ENCODE measurements at regions not wholly inside any gene's neighbourhood (a gene's known extent, or its start where the extent isn't known, plus 50 kb on each side); places are given as distances from the start of the nearest gene placed in this dataset.

DNA sequence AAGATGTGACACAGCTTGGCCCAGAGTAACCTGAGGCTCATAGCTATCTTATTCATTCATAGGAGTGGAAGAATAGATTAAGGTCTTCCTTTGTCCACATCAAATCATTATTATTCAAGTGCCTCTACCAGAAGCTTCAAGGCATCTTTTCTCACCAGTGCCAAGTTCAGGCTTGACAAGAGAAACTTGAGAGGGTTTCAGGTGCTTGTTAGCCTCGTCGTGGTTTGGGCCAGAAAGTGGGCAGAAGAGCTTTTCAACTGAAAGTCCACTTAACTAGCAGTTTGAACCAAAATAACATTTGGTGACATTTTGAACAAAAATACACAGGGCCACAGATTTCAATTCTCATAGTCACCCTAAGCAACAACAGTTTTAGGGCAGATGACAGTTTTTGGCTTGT is 1184.2 kb downstream of the FLRT2 start:
- Histone ChIP-seq H3K4me1 (ENCODE audit: control extremely low read depth in 1 of 4, control insufficient read depth in 4 of 4, insufficient read depth in 4 of 4, low read length in 3 of 4) (peaks cover 0 to 5% (median 0%) of the 10 kb centered on the region in 4 experiments), H3K36me3 (ENCODE audit: control insufficient read depth in 4 of 4, insufficient read depth in 4 of 4, low read length in 3 of 4) (no peaks in the 10 kb centered on the region), H3K27me3 (replicated peaks in 2 of 5; ENCODE audit: control insufficient read depth in 4 of 5, insufficient read depth in 5 of 5, low read length in 4 of 5) (no peaks in the 10 kb centered on the region), H3K27ac (ENCODE audit: insufficient read depth in 1 of 2, low read depth in 1 of 2, low read length in 2 of 2, poor library complexity in 1 of 2, severe bottlenecking in 2 of 2) (no peak overlapping the region), H3K9me3 (ENCODE audit: control extremely low read depth in 1 of 5, control insufficient read depth in 4 of 5, insufficient read depth in 2 of 5, low read depth in 1 of 5, low read length in 4 of 5) (no peaks in the 10 kb centered on the region), H3K4me3 (ENCODE audit: control insufficient read depth in 1 of 7, extremely low read depth in 1 of 7, insufficient read depth in 4 of 7, low read depth in 2 of 7, low read length in 6 of 7) (no peak overlapping the region)
- 88% methylated on average over 2 of the region's 2 CpGs for WGBS (ENCODE audit: insufficient coverage)
- no peak for DNase-seq
- ChIA-PET CTCF (no interaction called here), POLR2A (no interaction called here)

- no peak overlapping the region for H3K4me3 ChIP-seq (ENCODE audit: control insufficient read depth in 1 of 7, extremely low read depth in 1 of 7, insufficient read depth in 4 of 7, low read depth in 2 of 7, low read length in 6 of 7)
- no peak overlapping the region for H3K27ac ChIP-seq (ENCODE audit: insufficient read depth in 1 of 2, low read depth in 1 of 2, low read length in 2 of 2, poor library complexity in 1 of 2, severe bottlenecking in 2 of 2)
- H3K36me3 ChIP-seq (ENCODE audit: control insufficient read depth in 4 of 4, insufficient read depth in 4 of 4, low read length in 3 of 4), result no peaks in the 10 kb centered on the region
- CTCF ChIA-PET, result no interaction called here
- WGBS (ENCODE audit: insufficient coverage), result 44% methylated on average over 4 of the region's 4 CpGs
- H3K27me3 ChIP-seq (replicated peaks in 2 of 5; ENCODE audit: control insufficient read depth in 4 of 5, insufficient read depth in 5 of 5, low read length in 4 of 5), result no peaks in the 10 kb centered on the region
- DNase-seq, result peak in 1 of 3 donors; percentile 15
- H3K4me1 ChIP-seq (ENCODE audit: control extremely low read depth in 1 of 4, control insufficient read depth in 4 of 4, insufficient read depth in 4 of 4, low read length in 3 of 4), result peaks cover 0 to 5% (median 0%) of the 10 kb centered on the region in 4 experiments
- POLR2A ChIA-PET, result no interaction called here
- no peaks in the 10 kb centered on the region for H3K9me3 ChIP-seq (ENCODE audit: control extremely low read depth in 1 of 5, control insufficient read depth in 4 of 5, insufficient read depth in 2 of 5, low read depth in 1 of 5, low read length in 4 of 5)
Measured at GRCh38 chr14:86712727-86713126, 1182.8 kb downstream of the FLRT2 start.

DNA sequence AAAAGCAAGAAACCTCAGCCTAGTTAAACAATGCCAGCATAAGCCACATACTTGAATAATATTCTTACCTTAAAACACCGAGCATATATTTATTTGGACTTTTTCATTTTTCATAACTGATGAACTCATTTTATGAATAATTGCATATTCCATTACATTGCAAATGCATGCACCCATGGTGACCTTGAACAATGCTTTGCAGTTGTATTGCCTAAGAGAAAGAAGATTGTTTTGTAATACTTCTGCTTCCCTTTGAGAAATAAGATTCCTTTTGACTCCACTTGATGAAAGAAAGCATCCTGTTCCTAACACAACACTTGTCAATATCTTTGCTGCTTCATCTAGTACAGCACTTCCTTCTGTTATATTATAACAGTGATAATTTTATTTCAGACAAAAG is 1182.2 kb downstream of the FLRT2 start:
- Histone ChIP-seq H3K4me1 (ENCODE audit: control extremely low read depth in 1 of 4, control insufficient read depth in 4 of 4, insufficient read depth in 4 of 4, low read length in 3 of 4) (peaks cover 0 to 5% (median 1%) of the 10 kb centered on the region in 4 experiments), H3K9me3 (ENCODE audit: control extremely low read depth in 1 of 5, control insufficient read depth in 4 of 5, insufficient read depth in 2 of 5, low read depth in 1 of 5, low read length in 4 of 5) (no peaks in the 10 kb centered on the region), H3K4me3 (ENCODE audit: control insufficient read depth in 1 of 7, extremely low read depth in 1 of 7, insufficient read depth in 4 of 7, low read depth in 2 of 7, low read length in 6 of 7) (no peak overlapping the region), H3K27me3 (replicated peaks in 2 of 5; ENCODE audit: control insufficient read depth in 4 of 5, insufficient read depth in 5 of 5, low read length in 4 of 5) (no peaks in the 10 kb centered on the region), H3K27ac (ENCODE audit: insufficient read depth in 1 of 2, low read depth in 1 of 2, low read length in 2 of 2, poor library complexity in 1 of 2, severe bottlenecking in 2 of 2) (no peak overlapping the region), H3K36me3 (ENCODE audit: control insufficient read depth in 4 of 4, insufficient read depth in 4 of 4, low read length in 3 of 4) (no peaks in the 10 kb centered on the region)
- DNase-seq, result peak in 1 of 3 donors; percentile 19
- ChIA-PET CTCF (no interaction called here), POLR2A (no interaction called here)
- WGBS (ENCODE audit: insufficient coverage), result no CpG with 5 or more reads among the region's 1 CpG

GRCh38 chr14:86708846-86709339 is 1178.9 kb downstream of the FLRT2 start:
- CTCF ChIA-PET, result no interaction called here
- Histone ChIP-seq H3K4me3 (ENCODE audit: control insufficient read depth in 1 of 7, extremely low read depth in 1 of 7, insufficient read depth in 4 of 7, low read depth in 2 of 7, low read length in 6 of 7) (no peak overlapping the region), H3K36me3 (ENCODE audit: control insufficient read depth in 4 of 4, insufficient read depth in 4 of 4, low read length in 3 of 4) (no peaks in the 10 kb centered on the region), H3K4me1 (ENCODE audit: control extremely low read depth in 1 of 4, control insufficient read depth in 4 of 4, insufficient read depth in 4 of 4, low read length in 3 of 4) (peaks cover 0 to 5% (median 2%) of the 10 kb centered on the region in 4 experiments), H3K27me3 (replicated peaks in 2 of 5; ENCODE audit: control insufficient read depth in 4 of 5, insufficient read depth in 5 of 5, low read length in 4 of 5) (no peaks in the 10 kb centered on the region), H3K27ac (ENCODE audit: insufficient read depth in 1 of 2, low read depth in 1 of 2, low read length in 2 of 2, poor library complexity in 1 of 2, severe bottlenecking in 2 of 2) (no peak overlapping the region), H3K9me3 (ENCODE audit: control extremely low read depth in 1 of 5, control insufficient read depth in 4 of 5, insufficient read depth in 2 of 5, low read depth in 1 of 5, low read length in 4 of 5) (peaks cover 0 to 3% (median 0%) of the 10 kb centered on the region in 5 experiments)
- peak in 1 of 3 donors; percentile 13 for DNase-seq
- POLR2A ChIA-PET, result no interaction called here

GRCh38 chr14:86707071-86707470 is 1177.1 kb downstream of the FLRT2 start:
- Histone ChIP-seq H3K36me3 (ENCODE audit: control insufficient read depth in 4 of 4, insufficient read depth in 4 of 4, low read length in 3 of 4) (no peaks in the 10 kb centered on the region), H3K27ac (ENCODE audit: insufficient read depth in 1 of 2, low read depth in 1 of 2, low read length in 2 of 2, poor library complexity in 1 of 2, severe bottlenecking in 2 of 2) (no peak overlapping the region), H3K4me1 (ENCODE audit: control extremely low read depth in 1 of 4, control insufficient read depth in 4 of 4, insufficient read depth in 4 of 4, low read length in 3 of 4) (peaks cover 0 to 3% (median 2%) of the 10 kb centered on the region in 4 experiments), H3K4me3 (ENCODE audit: control insufficient read depth in 1 of 7, extremely low read depth in 1 of 7, insufficient read depth in 4 of 7, low read depth in 2 of 7, low read length in 6 of 7) (no peak overlapping the region), H3K27me3 (replicated peaks in 2 of 5; ENCODE audit: control insufficient read depth in 4 of 5, insufficient read depth in 5 of 5, low read length in 4 of 5) (no peaks in the 10 kb centered on the region), H3K9me3 (ENCODE audit: control extremely low read depth in 1 of 5, control insufficient read depth in 4 of 5, insufficient read depth in 2 of 5, low read depth in 1 of 5, low read length in 4 of 5) (peaks cover 0 to 3% (median 2%) of the 10 kb centered on the region in 5 experiments)
- DNase-seq, result peak; percentile 9 to 90 (median 46)
- ChIA-PET CTCF (no interaction called here), POLR2A (no interaction called here)

GRCh38 chr14:86683561-86683960 is 1153.6 kb downstream of the FLRT2 start:
- no CpG with 5 or more reads among the region's 1 CpG for WGBS (ENCODE audit: insufficient coverage)
- no peak overlapping the region for H3K4me3 ChIP-seq (ENCODE audit: control insufficient read depth in 1 of 7, extremely low read depth in 1 of 7, insufficient read depth in 4 of 7, low read depth in 2 of 7, low read length in 6 of 7)
- peaks cover 0 to 2% (median 0%) of the 10 kb centered on the region in 5 experiments for H3K9me3 ChIP-seq (ENCODE audit: control extremely low read depth in 1 of 5, control insufficient read depth in 4 of 5, insufficient read depth in 2 of 5, low read depth in 1 of 5, low read length in 4 of 5)
- POLR2A ChIA-PET, result no interaction called here
- no peaks in the 10 kb centered on the region for H3K4me1 ChIP-seq (ENCODE audit: control extremely low read depth in 1 of 4, control insufficient read depth in 4 of 4, insufficient read depth in 4 of 4, low read length in 3 of 4)
- DNase-seq, result no peak
- no peaks in the 10 kb centered on the region for H3K36me3 ChIP-seq (ENCODE audit: control insufficient read depth in 4 of 4, insufficient read depth in 4 of 4, low read length in 3 of 4)
- no peaks in the 10 kb centered on the region for H3K27me3 ChIP-seq (replicated peaks in 2 of 5; ENCODE audit: control insufficient read depth in 4 of 5, insufficient read depth in 5 of 5, low read length in 4 of 5)
- CTCF ChIA-PET, result no interaction called here
- no peak overlapping the region for H3K27ac ChIP-seq (ENCODE audit: insufficient read depth in 1 of 2, low read depth in 1 of 2, low read length in 2 of 2, poor library complexity in 1 of 2, severe bottlenecking in 2 of 2)

GRCh38 chr14:86675059-86675458 is 1145.1 kb downstream of the FLRT2 start:
- H3K27me3 ChIP-seq (replicated peaks in 2 of 5; ENCODE audit: control insufficient read depth in 4 of 5, insufficient read depth in 5 of 5, low read length in 4 of 5), result no peaks in the 10 kb centered on the region
- ChIA-PET CTCF (no interaction called here), POLR2A (no interaction called here)
- WGBS (ENCODE audit: insufficient coverage), result 97% methylated on average over 3 of the region's 3 CpGs
- no peak overlapping the region for H3K27ac ChIP-seq (ENCODE audit: insufficient read depth in 1 of 2, low read depth in 1 of 2, low read length in 2 of 2, poor library complexity in 1 of 2, severe bottlenecking in 2 of 2)
- no peak for DNase-seq
- H3K9me3 ChIP-seq (ENCODE audit: control extremely low read depth in 1 of 5, control insufficient read depth in 4 of 5, insufficient read depth in 2 of 5, low read depth in 1 of 5, low read length in 4 of 5), result no peaks in the 10 kb centered on the region
- H3K4me3 ChIP-seq (ENCODE audit: control insufficient read depth in 1 of 7, extremely low read depth in 1 of 7, insufficient read depth in 4 of 7, low read depth in 2 of 7, low read length in 6 of 7), result no peak overlapping the region
- H3K4me1 ChIP-seq (ENCODE audit: control extremely low read depth in 1 of 4, control insufficient read depth in 4 of 4, insufficient read depth in 4 of 4, low read length in 3 of 4), result no peaks in the 10 kb centered on the region
- no peaks in the 10 kb centered on the region for H3K36me3 ChIP-seq (ENCODE audit: control insufficient read depth in 4 of 4, insufficient read depth in 4 of 4, low read length in 3 of 4)

Data from common myeloid progenitor, CD34-positive (primary cell).